ENCODE measurements at regions not wholly inside any gene's neighbourhood (a gene's known extent, or its start where the extent isn't known, plus 50 kb on each side); places are given as distances from the start of the nearest gene placed in this dataset.
A peak's percentile ranks its signal among the peaks of the same experiment; 100 is the strongest.
"Not testable (repeated sequence)": the region's sequence is repeated elsewhere in the genome, so short reads cannot be mapped to it uniquely, and the experiment has no call there.

DNA sequence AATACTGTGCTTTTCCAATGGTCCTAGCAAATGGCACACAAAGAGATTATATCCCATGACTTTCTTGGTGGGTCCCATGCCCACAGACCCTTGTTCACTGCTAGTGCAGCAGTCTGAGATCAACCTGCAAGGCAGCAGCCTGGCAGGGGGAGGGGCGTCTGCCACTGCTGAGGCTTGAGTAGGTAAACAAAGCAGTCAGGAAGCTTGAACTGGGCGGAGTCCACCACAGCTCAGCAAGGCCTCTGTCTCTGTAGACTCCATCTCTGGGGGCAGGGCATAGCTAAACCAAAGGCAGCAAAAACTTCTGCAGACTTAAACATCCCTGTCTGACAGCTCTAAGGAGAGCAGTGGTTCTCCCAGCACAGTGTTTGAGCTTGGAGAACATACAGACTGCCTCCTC lies 82.9 kb downstream of the ZNF737 start:
- DNase-seq (ENCODE audit: low spot score): peak; percentile 54

DNA sequence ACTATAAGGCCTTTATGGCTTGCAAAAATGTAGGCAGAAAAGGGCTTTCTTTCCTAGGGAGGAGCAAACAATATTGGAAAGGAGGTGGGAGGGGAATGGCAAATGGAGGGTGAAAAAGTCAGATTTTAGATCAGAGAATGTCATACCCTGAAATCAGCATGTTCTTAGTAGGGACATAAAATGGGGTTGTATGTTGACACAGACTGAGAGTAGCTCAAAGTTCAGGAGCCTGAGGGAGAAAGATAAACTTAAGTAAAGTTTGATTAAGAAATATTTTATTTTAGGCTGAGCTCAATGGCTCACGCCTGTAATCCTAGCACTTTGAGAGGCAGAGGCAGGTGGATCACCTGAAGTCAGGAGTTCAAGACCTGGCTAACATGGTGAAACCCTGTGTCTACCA lies 83.8 kb downstream of the ZNF737 start:
- no peak for DNase-seq (ENCODE audit: low spot score)

DNA sequence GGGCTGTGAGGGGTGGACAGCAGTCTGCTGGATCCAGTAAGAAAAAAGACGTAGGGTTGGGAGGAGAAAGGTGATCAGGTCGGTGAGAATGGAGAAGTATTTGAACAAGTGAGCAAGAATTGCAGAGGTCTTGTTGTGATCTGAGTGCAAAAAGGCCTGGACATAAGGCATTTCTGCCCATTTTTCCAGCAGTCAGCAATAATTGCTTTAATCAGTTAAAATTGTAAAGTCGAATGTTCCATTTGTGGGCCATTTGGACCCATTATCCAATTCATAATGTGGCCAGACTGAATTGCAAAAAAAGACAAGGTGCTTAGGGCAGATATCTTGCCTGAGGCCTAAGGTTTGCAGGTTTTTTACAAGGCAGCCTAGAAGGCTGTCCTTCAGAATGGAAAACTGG lies 86.1 kb downstream of the ZNF737 start:
- no peak for DNase-seq (ENCODE audit: low spot score)

DNA sequence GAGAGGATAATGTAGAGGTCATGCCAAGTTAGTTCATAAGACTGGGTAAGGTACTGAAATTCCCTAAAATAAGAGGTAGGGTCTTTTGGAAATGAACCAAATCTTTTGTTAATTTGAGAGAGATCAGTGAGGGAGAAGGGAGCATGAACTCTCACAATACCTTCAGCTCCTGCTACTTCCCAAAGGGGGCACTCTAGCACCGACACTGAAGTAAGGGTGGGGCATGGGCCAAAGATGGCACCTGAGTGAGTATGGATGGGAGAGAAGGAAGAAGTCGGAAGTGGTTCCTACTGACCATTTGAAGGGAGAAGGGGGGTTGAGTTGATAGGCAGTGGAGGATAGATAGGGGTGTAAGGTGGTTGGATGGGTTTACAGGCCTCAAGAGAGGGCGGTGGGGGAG lies 86.6 kb downstream of the ZNF737 start:
- DNase-seq (ENCODE audit: low spot score): no peak

DNA sequence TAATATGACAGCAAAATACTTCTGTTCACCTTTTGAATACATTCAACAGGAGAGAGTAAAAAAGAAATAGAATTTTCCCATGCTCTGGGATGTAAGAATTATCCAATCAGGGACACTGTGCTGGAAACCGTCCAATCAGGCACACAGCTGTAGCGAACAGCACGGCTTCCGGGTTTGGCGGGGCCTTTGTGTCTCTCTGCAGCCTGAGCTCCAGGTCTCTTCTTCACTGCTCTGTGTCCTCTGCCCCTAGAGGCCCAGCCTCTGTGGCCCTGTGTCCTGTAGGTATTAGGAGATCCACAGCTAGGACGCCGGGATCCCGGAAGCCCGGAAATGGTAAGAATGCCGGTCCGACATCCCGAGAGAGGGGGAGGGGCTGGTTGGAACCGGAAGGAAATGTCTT lies 92.7 kb downstream of the ZNF737 start:
- no peak for DNase-seq (ENCODE audit: low spot score)

DNA sequence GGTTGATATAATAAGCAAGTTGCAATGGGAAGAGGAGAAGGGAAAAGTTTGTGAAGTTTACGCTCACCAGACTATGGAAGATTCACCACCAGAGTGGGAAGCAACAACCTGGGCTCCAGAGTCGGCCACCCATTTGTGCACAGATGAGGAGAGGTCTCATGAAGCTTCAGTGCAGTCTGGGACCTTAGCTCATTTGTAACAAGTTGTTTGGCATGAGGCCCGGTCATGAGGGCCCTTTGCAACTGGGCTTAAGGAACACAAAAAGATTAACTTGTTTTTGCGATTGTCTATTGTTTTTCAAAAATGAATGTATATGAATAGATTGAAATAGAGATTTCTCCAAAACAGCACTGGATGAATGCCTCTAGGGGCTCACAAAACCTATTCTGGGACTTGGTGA lies 94.2 kb downstream of the ZNF737 start:
- no peak for DNase-seq (ENCODE audit: low spot score)

DNA sequence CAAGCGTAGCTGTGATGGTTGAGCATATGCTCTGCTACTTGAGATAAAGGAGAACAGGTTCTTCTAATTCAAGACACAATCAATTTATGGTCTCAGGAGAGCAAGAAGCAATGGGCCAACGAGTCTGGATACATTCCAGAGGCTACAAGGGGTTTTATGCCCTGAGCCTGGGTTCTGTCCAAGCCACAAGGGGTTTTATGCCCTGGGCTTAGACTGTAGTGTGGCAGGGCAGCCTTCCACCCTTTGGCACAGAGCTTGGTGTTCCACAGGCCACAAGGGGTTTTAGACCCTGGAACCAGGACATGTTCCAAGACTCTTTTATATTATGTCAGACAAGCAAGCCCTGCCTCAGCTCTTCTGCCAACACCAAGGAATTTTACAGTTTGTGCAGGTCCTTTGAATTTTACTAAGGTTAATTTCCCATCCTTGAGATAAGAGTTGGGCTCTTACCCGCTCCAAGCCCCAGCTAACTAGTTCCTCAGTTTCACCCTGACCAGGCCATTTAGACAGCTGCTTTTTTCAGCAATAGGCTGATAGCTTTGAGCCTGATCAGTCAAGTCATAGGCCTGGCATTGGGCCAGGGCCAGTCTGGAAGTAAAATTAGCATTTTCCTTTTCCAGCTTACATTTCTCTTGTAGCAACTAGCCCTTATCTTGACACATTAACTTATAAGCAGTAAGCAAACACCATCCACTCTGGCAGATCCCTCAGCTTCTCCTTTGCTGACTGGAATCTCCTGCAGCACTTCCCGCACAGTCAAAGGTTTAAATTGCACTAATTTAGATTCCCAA lies 95.0 kb downstream of the ZNF737 start:
- DNase-seq (ENCODE audit: low spot score): no peak

DNA sequence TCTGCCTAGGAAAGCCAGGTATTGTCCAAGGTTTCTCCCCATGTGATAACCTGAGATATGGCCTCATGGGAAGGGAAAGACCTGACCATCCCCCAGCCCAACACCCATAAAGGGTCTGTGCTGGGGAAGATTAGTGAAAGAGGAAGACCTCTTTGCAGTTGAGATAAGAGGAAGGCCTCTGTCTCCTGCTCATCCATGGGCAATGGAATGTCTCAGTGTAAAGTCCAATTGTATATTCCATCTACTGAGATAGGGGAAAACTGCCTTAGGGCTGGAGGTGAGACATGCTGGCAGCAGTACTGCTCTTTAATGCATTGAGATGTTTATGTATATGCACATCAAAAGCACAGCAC lies 99.0 kb downstream of the ZNF737 start:
- not testable (repeated sequence) for DNase-seq (ENCODE audit: low spot score)

DNA sequence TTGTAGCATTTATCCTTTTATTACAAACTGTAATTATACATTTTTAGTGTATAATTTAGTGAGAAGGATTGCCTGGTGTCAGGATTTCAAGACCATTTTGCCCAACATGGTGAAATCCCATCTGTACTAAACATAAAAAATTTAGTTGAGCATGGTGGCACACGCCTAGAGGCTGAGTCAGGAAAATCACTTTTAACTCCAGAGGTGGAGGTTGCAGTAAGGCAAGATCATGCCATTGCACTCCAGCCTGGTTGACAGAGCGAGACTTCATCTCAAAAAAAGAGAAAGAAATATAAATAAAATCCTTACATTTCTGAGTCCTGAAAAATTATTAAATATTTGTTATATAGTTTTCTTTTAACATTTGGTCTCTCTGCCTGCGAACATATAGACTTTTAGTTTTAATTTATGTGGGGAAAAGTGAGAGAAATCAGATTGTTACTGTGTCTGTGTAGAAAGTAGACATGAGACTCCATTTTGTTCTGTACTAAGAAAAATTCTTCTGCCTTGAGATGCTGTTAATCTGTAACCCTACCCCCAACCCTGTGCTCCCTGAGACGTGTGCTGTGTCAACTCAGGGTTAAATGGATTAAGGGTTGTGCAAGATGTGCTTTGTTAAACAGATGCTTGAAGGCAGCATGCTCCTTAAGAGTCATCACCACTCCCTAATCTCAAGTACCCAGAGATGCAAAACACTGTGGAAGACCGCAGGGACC lies 99.5 kb downstream of the ZNF737 start:
- DNase-seq (ENCODE audit: low spot score): not testable (repeated sequence)

DNA sequence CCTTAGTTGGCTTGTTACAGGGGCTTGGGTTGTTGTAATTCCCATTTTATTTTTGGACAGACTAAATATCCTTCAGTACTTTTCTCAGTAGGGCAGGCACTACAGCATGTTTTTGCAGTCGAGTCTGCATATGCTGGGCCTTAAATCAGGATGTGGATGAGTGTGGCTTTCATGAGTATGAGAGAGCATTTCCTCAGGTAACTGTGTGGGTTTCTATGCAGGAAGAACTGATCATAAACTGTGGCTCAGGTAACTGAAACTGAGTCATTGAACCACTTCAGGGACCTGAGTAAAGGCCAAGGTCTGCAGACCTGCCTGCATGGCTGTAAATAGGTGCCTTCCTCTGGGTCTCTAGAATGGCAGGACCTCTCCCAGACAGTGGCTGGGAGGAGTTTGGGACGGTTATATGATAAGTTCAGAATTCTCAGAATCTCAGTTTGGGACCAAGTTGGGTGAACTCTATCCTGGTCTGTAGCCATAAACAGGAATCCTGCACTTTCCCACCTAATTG lies 112.1 kb downstream of the ZNF737 start:
- peak; percentile 45 for DNase-seq (ENCODE audit: low spot score)

DNA sequence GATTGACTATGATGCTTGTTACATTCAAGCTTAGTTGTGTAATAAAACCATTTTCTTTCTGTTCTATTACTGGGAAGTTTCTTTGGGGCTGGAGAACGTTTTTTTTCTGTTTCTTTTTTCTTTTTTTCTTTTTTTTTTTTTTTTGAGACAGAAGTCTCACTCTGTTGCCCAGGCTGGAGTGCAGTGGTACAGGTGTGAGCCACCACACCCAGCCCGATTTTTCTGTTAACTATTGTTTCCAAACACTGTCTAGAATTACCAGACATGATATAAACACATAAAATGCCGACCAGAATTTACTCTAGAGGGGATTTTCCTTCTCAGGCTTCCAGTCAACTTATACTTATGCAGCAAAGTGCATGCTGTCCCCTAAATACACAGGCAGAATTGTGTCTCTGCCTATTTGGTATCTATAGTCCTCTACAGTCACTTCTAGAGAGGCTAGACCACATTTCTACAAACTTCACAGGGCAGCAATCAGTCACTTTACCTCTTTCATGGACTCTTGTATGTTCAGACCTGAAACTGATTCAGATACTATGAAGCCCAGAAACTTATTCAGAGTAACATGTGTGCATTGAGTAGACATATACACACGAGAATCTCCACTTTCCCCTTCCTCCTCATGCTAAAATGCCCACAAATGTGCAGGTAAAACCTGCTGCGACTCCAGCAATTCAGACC lies 121.2 kb downstream of the ZNF737 start:
- no peak for DNase-seq (ENCODE audit: low spot score)

DNA sequence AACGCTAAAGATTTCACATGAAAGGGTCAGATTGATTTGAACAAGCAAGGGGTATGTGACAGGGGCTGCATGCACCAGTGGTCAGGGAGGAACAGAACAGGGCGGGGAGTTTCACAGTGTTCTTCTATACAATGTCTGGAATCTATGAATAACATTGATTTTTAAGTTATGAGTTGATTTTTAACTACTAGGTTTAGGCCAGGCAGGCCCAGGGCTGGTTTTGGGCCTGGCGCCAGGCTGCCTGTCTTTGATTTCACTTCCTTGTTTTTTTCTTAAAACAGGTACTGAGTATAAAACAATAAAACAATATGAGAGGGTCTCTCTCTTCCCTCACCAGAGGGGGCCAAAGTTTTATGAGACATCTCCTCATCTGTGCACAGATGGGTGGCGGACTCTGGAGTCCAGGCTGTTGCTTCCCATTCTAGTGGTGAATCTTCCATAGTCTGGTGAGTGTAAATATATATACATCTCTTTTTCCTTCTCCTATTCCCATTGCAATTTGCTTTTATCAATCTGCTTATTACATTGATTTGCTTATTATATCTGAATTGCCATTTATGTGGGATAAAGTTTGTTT lies 133.2 kb downstream of the ZNF737 start:
- DNase-seq (ENCODE audit: low spot score): not testable (repeated sequence)

DNA sequence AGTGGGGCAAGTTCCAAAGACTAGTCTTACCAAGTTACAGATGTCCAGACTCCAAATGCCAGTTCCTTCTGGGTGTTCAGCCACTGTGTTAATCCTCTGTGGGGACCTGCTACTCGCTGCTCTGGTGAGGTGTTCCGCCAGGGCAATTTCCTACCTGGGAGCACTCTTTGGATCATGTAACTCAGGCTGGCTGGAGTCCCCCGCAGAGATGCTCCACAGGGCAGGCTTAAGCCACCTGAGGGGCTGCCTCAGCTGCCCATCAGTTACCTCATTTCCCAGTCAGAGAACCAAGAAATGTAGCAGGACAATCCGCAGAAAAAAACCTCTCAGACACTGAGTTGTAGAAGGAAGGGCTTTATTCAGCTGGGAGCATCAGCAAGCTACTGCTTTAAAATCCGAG lies 133.8 kb downstream of the ZNF737 start:
- no peak for DNase-seq (ENCODE audit: low spot score)

DNA sequence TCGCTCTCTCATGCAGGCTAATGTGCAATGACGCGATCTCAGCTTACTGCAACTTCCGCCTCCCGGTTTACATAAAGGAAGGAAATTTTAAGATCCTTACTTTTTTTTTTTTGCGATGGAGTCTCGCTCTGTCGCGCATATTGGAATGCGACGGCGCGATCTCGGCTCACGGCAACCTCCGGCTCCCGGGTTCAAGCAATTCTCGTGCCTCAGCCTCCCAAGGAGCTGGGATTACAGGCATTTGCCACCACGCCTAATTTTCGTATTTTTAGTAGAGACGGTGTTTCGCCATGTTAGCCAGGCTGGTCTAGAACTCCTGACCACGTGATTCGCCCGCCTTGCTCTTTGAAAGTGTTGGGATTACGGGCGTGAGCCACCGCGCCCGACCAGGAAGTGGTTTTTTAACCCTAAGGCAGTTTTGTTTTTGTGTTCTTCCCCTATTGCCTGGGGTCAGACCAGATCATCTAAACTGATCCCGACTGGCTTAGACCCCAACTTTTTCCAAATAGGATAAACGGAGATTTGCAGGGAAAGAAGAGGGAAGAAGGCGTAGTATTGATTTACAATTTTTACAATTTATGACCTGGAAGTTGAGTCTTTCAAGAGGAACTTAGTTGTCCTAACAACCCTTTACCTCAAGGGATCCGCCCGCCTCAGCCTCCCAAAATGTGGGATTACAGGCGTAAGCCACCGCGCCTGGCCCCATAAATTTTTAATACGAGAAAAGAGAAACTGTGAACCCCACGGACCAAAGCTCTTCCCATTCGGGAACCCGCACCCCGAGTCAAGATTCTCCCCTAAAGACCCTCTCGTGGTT lies 142.0 kb downstream of the ZNF737 start:
- peak; percentile 32 for DNase-seq (ENCODE audit: low spot score)

DNA sequence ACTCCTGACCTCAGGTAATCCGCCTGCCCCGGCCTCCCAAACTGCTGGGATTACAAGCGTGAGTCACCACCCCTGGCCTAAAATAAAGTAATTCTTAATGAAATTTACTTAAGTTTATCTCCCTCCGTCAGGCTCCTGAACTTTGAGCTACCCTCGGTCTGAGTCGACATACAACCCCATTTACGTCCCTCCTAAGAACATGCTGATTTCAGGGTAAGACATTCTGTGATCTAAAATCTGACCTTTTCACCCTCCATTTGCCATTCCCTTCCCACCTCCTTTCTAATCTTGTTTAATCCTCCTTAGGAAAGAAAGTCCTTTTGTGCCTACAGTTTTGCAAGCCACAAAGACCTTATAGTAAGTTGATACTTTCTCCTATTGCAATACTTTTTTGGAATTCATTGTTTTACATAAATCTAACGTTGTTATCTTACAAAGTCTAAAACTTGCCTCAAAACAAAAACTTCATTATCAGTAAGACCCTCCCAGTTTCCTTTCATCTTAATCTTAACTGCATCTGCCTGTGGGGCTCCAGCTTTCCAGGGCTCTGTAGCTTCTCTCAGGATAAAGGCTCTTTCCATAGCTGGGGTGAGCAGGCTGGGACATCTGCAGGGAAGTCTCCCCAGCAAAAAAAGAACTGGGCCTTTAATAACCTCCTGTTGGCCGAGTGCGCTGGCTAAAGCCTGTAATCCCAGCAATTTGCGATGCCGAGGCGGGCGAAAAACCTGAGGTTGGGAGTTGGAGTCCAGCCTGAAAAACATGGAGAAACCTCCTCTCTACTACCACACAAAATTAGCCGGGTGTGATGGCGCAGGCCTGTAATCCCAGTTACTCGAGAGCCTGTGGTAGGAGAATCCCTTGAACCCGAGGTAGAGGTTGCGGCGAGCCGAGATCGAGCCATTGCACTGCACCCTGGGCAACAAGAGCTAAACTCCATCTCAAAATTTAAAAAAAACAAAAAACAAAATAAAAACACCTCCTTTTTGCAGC lies 143.1 kb downstream of the ZNF737 start:
- DNase-seq (ENCODE audit: low spot score): no peak

DNA sequence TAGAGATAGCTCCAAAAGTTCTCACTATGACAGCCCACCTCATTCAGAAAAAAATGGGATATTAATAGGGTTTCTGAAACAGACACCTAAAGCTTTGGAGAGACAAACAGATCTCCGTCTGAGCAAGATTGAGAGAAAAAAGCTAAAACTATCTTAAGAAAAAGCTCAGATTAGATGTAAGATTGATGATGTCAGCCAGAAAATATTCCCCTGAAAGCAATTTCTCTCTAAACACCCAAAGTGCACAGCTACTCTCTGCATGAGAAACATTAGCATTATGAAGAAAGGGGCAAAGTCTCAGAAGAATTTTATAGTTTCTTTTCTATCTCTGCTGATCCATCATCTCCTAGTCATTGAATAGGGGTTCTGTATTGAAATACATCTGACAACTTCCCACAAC lies 148.9 kb downstream of the ZNF737 start:
- no peak for DNase-seq (ENCODE audit: low spot score)

DNA sequence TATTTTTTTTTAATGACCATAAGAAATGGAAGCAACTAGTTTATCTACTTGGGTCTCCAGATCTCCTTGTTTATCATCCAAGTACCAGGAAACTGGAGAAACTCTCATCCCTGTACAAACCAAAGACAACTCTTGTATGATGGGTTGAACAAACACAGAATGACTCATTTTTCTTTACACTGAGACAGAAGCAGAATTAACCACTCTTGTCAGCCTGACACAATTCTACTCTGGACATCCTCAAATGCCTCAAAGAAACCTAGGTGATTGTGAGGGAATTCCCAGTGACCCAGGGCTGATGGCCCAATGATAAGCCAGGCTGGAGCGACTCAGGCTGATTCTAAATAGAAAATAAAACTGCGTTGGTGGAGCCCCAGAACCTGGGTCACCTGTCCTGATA lies 151.5 kb downstream of the ZNF737 start:
- DNase-seq (ENCODE audit: low spot score): no peak

DNA sequence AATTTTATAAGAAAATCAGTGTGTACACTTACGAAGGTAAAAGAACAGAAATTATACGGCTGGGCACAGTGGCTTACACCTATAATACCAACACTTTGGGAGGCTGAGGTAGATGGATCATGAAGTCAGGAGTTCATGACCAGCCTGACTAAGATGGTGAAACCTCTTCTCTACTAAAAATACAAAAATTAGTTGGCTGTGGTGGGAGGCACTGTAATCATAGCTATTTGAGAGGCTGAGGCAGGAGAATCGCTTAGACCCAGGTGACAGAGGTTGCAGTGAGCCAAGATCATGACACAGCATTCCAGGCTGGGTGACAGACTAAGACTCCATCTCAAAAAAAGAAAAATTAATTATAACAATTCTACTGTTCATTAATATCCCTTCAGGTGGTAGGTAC lies 151.9 kb downstream of the ZNF737 start:
- DNase-seq (ENCODE audit: low spot score): no peak

DNA sequence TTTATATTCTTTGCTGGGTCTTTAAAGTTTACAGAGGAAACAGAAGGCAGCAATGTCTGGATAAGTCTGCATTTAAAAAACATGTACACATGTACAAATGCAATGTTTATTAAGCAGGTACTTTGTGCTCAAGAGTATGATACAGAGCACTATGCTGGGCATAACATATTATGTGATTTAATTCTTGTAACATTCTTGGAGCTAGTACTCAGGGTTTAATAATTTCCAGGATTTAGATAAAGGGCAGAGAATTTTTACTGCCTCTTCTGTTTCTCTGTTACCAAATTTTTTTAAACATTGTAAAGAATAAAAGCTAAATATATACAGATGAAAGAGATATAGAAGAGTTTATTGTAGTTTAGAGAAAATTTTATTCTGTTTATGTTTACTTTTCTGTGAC lies 152.7 kb downstream of the ZNF737 start:
- no peak for DNase-seq (ENCODE audit: low spot score)

DNA sequence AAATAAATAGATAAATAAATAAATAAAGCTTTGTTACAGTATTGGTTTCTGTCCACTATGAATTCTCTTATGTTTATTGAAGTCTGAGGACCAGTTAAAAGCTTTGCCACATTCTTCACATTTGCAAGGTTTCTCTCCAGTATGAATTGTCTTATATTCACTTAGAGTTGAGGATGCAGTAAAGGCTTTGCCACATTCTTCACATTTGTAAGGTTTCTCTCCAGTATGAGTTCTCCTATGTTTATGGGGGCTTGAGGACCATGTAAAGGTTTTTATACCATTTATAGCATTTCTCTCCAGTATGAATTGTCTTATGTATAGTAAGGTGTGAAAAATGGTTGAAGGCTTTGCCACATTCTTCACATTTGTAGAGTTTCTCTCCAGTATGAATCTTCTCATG lies 168.3 kb downstream of the ZNF737 start:
- no peak for DNase-seq (ENCODE audit: low spot score)
